ENCODE measurements at regions not wholly inside any gene's neighbourhood (a gene's known extent, or its start where the extent isn't known, plus 50 kb on each side); places are given as distances from the start of the nearest gene placed in this dataset.

DNA sequence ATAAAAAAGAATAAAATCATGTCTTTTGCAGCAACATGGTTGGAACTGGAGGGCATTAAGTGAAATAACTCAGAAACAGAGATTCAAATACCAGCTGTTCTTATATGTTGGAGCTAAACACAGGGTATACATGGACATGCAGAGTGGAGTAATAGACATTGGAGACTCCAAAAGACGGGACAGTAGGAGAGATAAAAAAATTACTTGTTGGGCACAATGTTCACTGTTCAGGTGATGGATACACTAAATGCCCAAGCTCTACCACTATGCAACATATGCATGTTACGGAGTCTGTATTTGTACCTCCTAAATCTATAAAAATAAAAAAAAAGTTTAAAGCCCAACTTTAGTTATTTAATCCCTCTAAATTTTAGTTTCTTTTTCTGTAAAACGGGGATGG, 184.6 kb upstream of the TPK1 start:
- Histone ChIP-seq H3K27me3 (no peaks in the 10 kb centered on the region), H3K4me1 (no peaks in the 10 kb centered on the region), H3K4me3 (no peak overlapping the region), H3K27ac (no peak overlapping the region), H3K9me3 (no peaks in the 10 kb centered on the region), H3K36me3 (no peaks in the 10 kb centered on the region)
- DNase-seq, result no peak
- 69% methylated on average over 3 of the region's 3 CpGs for WGBS (ENCODE audit: insufficient coverage, low coverage, low lambda C conversion rate, missing lambda C conversion rate)
- TF ChIP-seq POLR2A (IDR thresholded peaks at IDR 0.05), result no peak
- TF ChIP-seq, protein P1, sequence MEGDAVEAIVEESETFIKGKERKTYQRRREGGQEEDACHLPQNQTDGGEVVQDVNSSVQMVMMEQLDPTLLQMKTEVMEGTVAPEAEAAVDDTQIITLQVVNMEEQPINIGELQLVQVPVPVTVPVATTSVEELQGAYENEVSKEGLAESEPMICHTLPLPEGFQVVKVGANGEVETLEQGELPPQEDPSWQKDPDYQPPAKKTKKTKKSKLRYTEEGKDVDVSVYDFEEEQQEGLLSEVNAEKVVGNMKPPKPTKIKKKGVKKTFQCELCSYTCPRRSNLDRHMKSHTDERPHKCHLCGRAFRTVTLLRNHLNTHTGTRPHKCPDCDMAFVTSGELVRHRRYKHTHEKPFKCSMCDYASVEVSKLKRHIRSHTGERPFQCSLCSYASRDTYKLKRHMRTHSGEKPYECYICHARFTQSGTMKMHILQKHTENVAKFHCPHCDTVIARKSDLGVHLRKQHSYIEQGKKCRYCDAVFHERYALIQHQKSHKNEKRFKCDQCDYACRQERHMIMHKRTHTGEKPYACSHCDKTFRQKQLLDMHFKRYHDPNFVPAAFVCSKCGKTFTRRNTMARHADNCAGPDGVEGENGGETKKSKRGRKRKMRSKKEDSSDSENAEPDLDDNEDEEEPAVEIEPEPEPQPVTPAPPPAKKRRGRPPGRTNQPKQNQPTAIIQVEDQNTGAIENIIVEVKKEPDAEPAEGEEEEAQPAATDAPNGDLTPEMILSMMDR (IDR thresholded peaks at IDR 0.05), result no peak
- ATAC-seq, result no peak
- intact Hi-C loops (cut with DNase I), result no loop called here

DNA sequence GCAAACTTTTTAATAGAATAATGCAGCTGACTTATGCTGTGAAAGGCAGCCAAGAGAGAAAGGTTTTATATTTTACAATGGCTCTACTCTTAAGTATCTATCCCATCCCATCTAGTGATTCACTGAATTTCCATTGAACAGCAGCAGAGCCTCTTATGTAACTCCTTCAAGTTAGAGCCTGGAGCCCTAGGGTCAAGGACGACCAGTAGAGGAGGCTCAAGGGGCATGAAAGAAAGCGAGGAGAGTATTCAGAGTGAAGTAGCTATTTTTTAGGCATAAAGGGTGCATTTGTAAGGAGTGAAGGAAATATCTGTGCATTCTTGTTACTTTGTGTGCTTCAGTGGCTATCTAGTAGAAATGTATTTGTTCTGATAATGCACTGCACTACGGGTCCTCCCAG, 180.2 kb upstream of the TPK1 start:
- ATAC-seq (no peak), DNase-seq (no peak)
- Histone ChIP-seq H3K4me3 (no peak overlapping the region), H3K36me3 (no peaks in the 10 kb centered on the region), H3K27me3 (no peaks in the 10 kb centered on the region), H3K27ac (no peak overlapping the region), H3K4me1 (no peaks in the 10 kb centered on the region), H3K9me3 (no peaks in the 10 kb centered on the region)
- TF ChIP-seq POLR2A (IDR thresholded peaks at IDR 0.05), result no peak
- TF ChIP-seq, protein P1 (IDR thresholded peaks at IDR 0.05), result no peak
- intact Hi-C loops (cut with DNase I), result no loop called here
- 42% methylated on average over 3 of the region's 3 CpGs for WGBS (ENCODE audit: insufficient coverage, low coverage, low lambda C conversion rate, missing lambda C conversion rate)

DNA sequence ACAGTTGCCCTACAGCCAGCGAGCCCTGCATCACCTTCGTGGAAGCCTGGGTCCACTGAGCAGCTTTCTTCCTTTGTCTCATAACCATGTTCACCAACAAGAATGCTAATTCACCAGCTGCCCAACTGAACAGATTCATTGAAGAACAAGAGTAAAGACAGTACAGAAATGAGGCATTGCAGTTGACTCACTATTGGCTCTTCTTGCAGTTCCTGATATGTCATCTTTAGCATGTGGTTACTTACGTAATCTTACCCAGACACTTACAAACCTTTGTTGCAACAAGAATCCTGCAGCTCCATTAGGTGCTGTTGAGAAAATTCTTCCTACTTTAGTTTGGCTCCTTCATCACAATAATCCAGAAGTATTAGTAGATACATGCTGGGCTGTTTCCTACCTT, 174.0 kb upstream of the TPK1 start:
- Histone ChIP-seq H3K36me3 (no peaks in the 10 kb centered on the region), H3K4me1 (no peaks in the 10 kb centered on the region), H3K4me3 (no peak overlapping the region), H3K9me3 (no peaks in the 10 kb centered on the region), H3K27me3 (no peaks in the 10 kb centered on the region), H3K27ac (no peak overlapping the region)
- ATAC-seq (no peak), DNase-seq (no peak)
- TF ChIP-seq, protein P1 (IDR thresholded peaks at IDR 0.05), result no peak
- no peak for TF ChIP-seq POLR2A (IDR thresholded peaks at IDR 0.05)
- 57% methylated on average over 3 of the region's 3 CpGs for WGBS (ENCODE audit: insufficient coverage, low coverage, low lambda C conversion rate, missing lambda C conversion rate)
- intact Hi-C loops (cut with DNase I), result no loop called here

DNA sequence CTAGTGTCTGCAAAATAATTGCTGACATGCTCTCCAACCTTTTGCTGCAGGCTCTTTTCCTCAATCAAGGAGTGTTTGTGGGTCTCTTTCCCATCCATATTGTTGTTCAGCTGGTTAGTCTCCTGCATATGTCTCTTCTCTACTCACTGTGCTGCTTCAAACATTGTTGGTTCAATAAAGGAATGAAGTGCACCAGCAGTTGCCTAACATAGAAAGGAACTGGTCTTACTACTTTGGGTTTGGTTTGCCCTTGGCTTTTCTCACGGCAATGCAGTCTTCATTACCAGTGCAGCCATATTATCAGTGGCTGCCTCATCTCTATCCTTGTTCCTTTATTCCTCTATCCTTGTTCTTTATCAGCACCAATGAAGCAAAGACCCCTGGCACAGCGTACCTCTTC, 169.7 kb upstream of the TPK1 start:
- no peak overlapping the region for H3K27ac ChIP-seq
- TF ChIP-seq POLR2A (IDR thresholded peaks at IDR 0.05), result no peak
- TF ChIP-seq, protein P1 (IDR thresholded peaks at IDR 0.05), result no peak
- no peaks in the 10 kb centered on the region for H3K27me3 ChIP-seq
- no peak for ATAC-seq
- H3K36me3 ChIP-seq, result no peaks in the 10 kb centered on the region
- H3K9me3 ChIP-seq, result peaks cover 0 to 2% (median 0%) of the 10 kb centered on the region in 4 donors
- intact Hi-C loops (cut with DNase I), result no loop called here
- no peak for DNase-seq
- 51% methylated on average over 2 of the region's 2 CpGs for WGBS (ENCODE audit: insufficient coverage, low coverage, low lambda C conversion rate, missing lambda C conversion rate)
- H3K4me1 ChIP-seq, result no peaks in the 10 kb centered on the region
- no peak overlapping the region for H3K4me3 ChIP-seq

DNA sequence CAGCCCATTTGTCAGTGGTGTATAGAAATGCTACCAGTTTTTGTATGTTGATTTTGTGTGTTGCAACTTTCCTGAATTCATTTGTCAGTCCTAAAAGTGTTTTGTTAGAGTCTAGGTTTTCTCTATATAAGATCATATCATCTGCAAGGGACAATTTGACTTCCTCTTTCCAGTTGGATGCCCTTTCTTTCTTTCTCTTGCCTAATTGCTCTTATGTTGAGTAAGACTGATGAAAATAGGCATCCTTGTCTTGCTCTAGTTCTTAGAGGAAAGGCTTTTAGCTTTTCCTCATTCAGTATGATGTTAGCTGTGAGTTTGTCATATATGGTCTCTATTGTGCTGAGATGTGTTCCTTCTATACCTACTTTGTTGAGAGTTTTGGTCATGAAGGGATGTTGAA, 161.7 kb upstream of the TPK1 start:
- Histone ChIP-seq H3K27me3 (no peaks in the 10 kb centered on the region), H3K36me3 (no peaks in the 10 kb centered on the region), H3K4me1 (no peaks in the 10 kb centered on the region), H3K9me3 (peaks cover 0 to 15% (median 0%) of the 10 kb centered on the region in 4 donors), H3K4me3 (no peak overlapping the region), H3K27ac (no peak overlapping the region)
- no peak for TF ChIP-seq POLR2A (IDR thresholded peaks at IDR 0.05)
- TF ChIP-seq, protein P1 (IDR thresholded peaks at IDR 0.05), result no peak
- DNase-seq, result no peak
- no peak for ATAC-seq
- intact Hi-C loops (cut with DNase I), result no loop called here

Data from right lobe of liver (tissue), 6 donors.